Brain microvascular endothelial cell (primary cell): ENCODE measurements at regions not wholly inside any gene's neighbourhood (a gene's known extent, or its start where the extent isn't known, plus 50 kb on each side); places are given as distances from the start of the nearest gene placed in this dataset.

Experiments
- DNase-seq: peaks from one replicate; pipeline ENCODE4 v3.0.0-alpha.2; 2020
- H3K27ac ChIP-seq: fragments of 250-450 bp; sonication (Bioruptor Pico); 2 replicates; pipeline ENCODE4 v1.5.1; 2020; ENCODE audit warnings: mild to moderate bottlenecking, moderate library complexity
- H3K27me3 ChIP-seq: fragments of 250-450 bp; sonication (Bioruptor Pico); replicated peaks from 2 replicates; pipeline ENCODE4 v1.5.1; 2020; ENCODE audit warnings: mild to moderate bottlenecking
- H3K36me3 ChIP-seq: fragments of 250-450 bp; sonication (Bioruptor Pico); replicated peaks from 2 replicates; pipeline ENCODE4 v1.5.1; 2020; ENCODE audit warnings: mild to moderate bottlenecking
- H3K4me3 ChIP-seq: 2 replicates; pipeline ENCODE4 v1.5.1; 2011; ENCODE audit warnings: low read depth, mild to moderate bottlenecking, control low read depth, low read length, moderate library complexity
- in situ Hi-C: cut with HindIII; loops from 2 replicates; pipeline ENCODE4 v1.10.0; 2017; ENCODE audit warnings: low sequenced_read_pairs, low pct_ligation_motif_present
- TF ChIP-seq, protein P1 (sequence below): IDR thresholded peaks from 2 replicates; pipeline ENCODE4 v1.5.1; 2011; ENCODE audit warnings: low read depth, mild to moderate bottlenecking, moderate library complexity, low read length, control low read depth, inconsistent platforms; ENCODE audit errors: missing control alignments

DNA sequence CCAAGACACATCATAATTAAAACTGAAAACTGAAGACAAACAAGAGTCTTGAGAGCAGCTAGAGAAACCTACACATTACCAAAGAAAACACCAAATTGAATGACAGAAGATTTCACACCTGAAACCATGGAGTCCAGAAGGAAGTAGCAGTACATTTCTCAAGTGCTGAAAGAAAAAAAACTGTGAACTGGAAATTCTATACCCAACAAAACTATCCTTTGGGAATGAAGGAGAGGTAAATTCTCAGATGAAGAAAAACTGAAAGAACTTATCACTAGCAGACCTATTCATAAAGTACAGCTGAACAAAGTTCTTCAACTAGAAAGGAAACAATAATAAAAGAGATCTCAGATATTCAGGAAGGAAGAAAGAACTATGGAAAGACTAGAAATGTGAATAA, 198.7 kb upstream of the ZNF507 start:
- TF ChIP-seq, protein P1, sequence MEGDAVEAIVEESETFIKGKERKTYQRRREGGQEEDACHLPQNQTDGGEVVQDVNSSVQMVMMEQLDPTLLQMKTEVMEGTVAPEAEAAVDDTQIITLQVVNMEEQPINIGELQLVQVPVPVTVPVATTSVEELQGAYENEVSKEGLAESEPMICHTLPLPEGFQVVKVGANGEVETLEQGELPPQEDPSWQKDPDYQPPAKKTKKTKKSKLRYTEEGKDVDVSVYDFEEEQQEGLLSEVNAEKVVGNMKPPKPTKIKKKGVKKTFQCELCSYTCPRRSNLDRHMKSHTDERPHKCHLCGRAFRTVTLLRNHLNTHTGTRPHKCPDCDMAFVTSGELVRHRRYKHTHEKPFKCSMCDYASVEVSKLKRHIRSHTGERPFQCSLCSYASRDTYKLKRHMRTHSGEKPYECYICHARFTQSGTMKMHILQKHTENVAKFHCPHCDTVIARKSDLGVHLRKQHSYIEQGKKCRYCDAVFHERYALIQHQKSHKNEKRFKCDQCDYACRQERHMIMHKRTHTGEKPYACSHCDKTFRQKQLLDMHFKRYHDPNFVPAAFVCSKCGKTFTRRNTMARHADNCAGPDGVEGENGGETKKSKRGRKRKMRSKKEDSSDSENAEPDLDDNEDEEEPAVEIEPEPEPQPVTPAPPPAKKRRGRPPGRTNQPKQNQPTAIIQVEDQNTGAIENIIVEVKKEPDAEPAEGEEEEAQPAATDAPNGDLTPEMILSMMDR, result no peak
- DNase-seq, result no peak
- in situ Hi-C loops, result no loop called here
- Histone ChIP-seq H3K27ac (no peak overlapping the region), H3K4me3 (no peak overlapping the region), H3K36me3 (no peaks in the 10 kb centered on the region), H3K27me3 (no peaks in the 10 kb centered on the region)

DNA sequence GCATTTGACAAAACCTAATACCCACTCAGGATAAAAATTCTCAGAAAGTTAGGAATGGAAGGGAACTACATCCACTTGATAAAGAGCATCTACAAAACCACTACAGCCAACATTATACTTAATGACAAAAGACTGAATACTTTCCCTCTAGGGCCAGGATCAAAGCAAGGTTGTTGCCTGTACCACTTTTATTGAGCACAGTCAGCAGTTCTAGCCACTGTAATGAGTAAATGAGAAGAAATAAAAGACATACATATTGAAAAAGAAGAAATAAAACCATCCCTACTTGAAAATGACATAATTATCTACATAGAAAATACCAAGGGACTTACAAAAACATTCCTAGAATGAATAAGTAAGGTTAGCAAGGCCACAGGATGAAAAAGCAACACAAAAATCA, 194.8 kb upstream of the ZNF507 start:
- Histone ChIP-seq H3K36me3 (no peaks in the 10 kb centered on the region), H3K27ac (no peak overlapping the region), H3K27me3 (no peaks in the 10 kb centered on the region), H3K4me3 (no peak overlapping the region)
- DNase-seq, result no peak
- in situ Hi-C loops, result no loop called here
- TF ChIP-seq, protein P1, result no peak

DNA sequence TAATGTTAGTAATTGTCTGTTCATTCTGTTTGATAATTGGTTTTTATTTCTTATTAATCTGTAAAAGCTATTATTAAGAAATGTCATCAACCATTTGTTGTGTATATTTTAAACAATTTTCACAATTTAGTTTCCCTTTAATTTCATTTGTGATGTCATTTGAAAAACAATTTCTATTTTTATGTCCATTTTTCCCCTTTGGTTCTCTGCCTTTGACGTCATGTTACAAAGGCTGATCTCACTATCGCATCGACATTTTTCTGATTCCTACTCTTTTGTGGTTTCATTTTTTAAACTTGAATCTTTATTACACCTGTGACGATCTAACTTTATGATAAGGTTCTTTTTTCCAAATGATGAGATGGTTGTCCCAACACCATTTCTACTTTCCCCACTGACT, 191.0 kb upstream of the ZNF507 start:
- H3K27me3 ChIP-seq, result no peaks in the 10 kb centered on the region
- in situ Hi-C loops, result no loop called here
- DNase-seq, result no peak
- H3K4me3 ChIP-seq, result no peak overlapping the region
- no peak overlapping the region for H3K27ac ChIP-seq
- TF ChIP-seq, protein P1, result no peak
- H3K36me3 ChIP-seq, result no peaks in the 10 kb centered on the region

DNA sequence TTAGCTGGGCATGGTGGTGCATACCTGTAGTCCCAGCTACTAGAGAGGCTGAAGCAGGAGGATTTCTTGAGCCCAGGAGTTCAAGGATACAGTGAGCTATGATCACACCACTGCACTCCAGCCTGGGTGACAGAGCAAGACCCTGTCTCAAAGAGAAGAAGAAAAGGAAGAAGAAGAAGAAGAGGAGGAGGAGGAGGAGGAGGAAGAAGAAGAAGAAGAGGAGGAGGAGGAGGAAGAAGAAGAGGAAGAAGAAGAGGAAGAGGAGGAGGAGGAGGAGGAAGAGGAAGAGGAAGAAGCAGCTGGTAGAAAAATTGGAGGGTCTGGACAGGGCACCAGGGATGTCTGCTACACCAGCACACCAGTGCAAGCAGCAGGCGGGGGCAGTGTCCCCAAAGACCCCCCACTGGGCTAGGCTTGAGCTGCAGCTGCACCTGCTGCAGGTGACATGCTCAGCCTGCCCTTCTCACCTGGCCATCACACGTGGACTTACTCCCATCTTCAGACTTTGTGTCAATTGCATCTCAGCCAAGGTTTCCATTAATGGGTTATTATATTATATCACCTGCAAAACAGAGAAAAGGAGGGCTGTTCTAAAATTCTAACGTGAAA, 180.9 kb upstream of the ZNF507 start:
- TF ChIP-seq, protein P1, result no peak
- DNase-seq, result no peak

DNA sequence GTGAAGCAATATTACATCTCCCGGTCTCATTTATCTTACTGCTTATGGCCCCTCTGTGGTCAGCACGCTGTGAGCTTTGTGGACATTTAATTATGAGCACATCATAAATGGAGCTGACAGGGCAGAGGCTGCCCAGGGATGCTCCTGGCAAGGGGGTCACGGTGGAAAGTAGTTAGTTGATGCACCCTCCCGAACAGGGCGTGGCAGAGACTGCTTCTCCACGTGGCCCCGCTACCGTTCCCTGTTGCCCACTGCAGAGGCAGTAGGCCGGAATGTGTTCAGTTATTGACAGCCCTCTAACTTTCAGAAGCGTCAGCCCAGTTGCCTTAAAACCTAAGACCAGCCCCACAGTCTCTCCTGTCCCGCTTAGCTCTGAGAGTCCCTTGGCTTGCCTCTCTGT, 180.3 kb upstream of the ZNF507 start:
- DNase-seq, result no peak
- no peaks in the 10 kb centered on the region for H3K27me3 ChIP-seq
- H3K36me3 ChIP-seq, result no peaks in the 10 kb centered on the region
- no peak overlapping the region for H3K4me3 ChIP-seq
- in situ Hi-C loops, result no loop called here
- TF ChIP-seq, protein P1, result no peak
- H3K27ac ChIP-seq, result no peak overlapping the region

More for the DNA sequence above, 180.9 kb upstream of the ZNF507 start:
- no peak overlapping the region for H3K4me3 ChIP-seq
- no peak overlapping the region for H3K27ac ChIP-seq
- H3K36me3 ChIP-seq, result no peaks in the 10 kb centered on the region
- in situ Hi-C loops, result no loop called here
- no peaks in the 10 kb centered on the region for H3K27me3 ChIP-seq

DNA sequence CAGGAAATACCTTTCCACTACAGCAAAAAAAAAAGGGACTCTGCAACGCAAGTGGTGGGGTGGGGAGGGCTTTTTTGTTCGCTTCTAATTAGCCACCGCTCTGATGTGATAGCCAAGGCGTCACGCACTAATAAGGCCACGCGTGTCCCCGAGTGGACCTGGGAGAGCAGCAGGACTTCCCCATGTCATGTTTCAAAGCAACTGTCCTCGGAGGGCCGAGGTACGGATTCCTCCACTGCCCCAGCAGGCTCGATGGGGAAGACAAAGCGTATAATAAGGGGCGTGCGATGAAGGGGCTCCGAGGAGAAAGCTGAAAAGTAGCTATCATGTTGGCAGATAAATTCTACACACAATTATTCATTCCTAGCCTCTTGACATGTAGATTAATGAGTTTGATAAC, 179.7 kb upstream of the ZNF507 start:
- H3K27ac ChIP-seq, result no peak overlapping the region
- DNase-seq, result no peak
- in situ Hi-C loops, result no loop called here
- no peaks in the 10 kb centered on the region for H3K36me3 ChIP-seq
- TF ChIP-seq, protein P1, result no peak
- H3K27me3 ChIP-seq, result no peaks in the 10 kb centered on the region
- H3K4me3 ChIP-seq, result no peak overlapping the region
